A673 (cell line): ENCODE measurements at regions not wholly inside any gene's neighbourhood (a gene's known extent, or its start where the extent isn't known, plus 50 kb on each side); places are given as distances from the start of the nearest gene placed in this dataset.

ENCODE experiments used
- BruUV-seq: library from RNA; stranded (reverse); fragments of 400-500 nt; replicated peaks from 2 replicates; lab custom pipeline; 2021; lab: Mats Ljungman, UMichigan
- CTCF ChIA-PET: fragments of 300-600 bp; sonication (Branson Sonifier 250); formaldehyde crosslinking; loops from one replicate; lab custom pipeline; 2022; ENCODE audit warnings: antibody characterized with exemption; lab: Charles Lee
- POLR2A ChIA-PET: fragments of 300-600 bp; sonication (Branson Sonifier 250); formaldehyde crosslinking; loops from one replicate; lab custom pipeline; 2022; ENCODE audit warnings: antibody characterized with exemption; ENCODE audit not compliant: low non-redundant PET; lab: Charles Lee
- DNase-seq: peaks from one replicate; pipeline ENCODE4 v3.0.0-alpha.2; 2015; ENCODE audit warnings: low spot score
- H3K27ac ChIP-seq: fragments of 200-600 bp; sonication (generic); 2 replicates; pipeline ENCODE4 v1.5.1; 2016; ENCODE audit warnings: mixed run types, low read depth, mild to moderate bottlenecking, mixed read lengths, antibody characterized with exemption, low read length; ENCODE audit not compliant: poor library complexity, severe bottlenecking
- H3K27me3 ChIP-seq: fragments of 200-600 bp; sonication (generic); replicated peaks from 2 replicates; pipeline ENCODE4 v1.6.1; 2017; ENCODE audit warnings: mixed run types, low read depth, mild to moderate bottlenecking, mixed read lengths, antibody characterized with exemption, low read length; ENCODE audit not compliant: insufficient read depth, poor library complexity
- H3K36me3 ChIP-seq: fragments of 200-600 bp; sonication (generic); 2 replicates; pipeline ENCODE4 v1.6.1; 2016; ENCODE audit warnings: mixed run types, mild to moderate bottlenecking, mixed read lengths, antibody characterized with exemption, low read length; ENCODE audit not compliant: insufficient read depth, poor library complexity, severe bottlenecking
- H3K4me1 ChIP-seq: fragments of 200-600 bp; sonication (generic); 2 replicates; pipeline ENCODE4 v1.6.1; 2017; ENCODE audit warnings: mixed run types, mild to moderate bottlenecking, mixed read lengths, antibody characterized with exemption, low read length; ENCODE audit not compliant: insufficient read depth, poor library complexity, severe bottlenecking
- H3K4me3 ChIP-seq: fragments of 200-600 bp; sonication (generic); 2 replicates; pipeline ENCODE4 v1.5.1; 2016; ENCODE audit warnings: low read depth, mixed run types, mild to moderate bottlenecking, mixed read lengths, low read length; ENCODE audit not compliant: poor library complexity, severe bottlenecking
- H3K9me3 ChIP-seq: fragments of 200-600 bp; sonication (generic); 2 replicates; pipeline ENCODE4 v1.6.1; 2016; ENCODE audit warnings: mixed run types, low read depth, mild to moderate bottlenecking, mixed read lengths, antibody characterized with exemption, low read length; ENCODE audit not compliant: poor library complexity, severe bottlenecking
- CTCF ChIP-seq: fragments of 300-800, 200-600 bp; sonication (generic); conservative IDR thresholded peaks from 2 replicates; pipeline ENCODE4 v1.5.1; 2017; ENCODE audit warnings: low read depth, mild to moderate bottlenecking, antibody characterized with exemption, low read length, moderate library complexity, mixed read lengths
- EZH2 ChIP-seq: fragments of 200-600 bp; sonication (generic); IDR thresholded peaks from 2 replicates; pipeline ENCODE4 v1.6.1; 2017; ENCODE audit warnings: borderline replicate concordance, low read depth, mild to moderate bottlenecking, mixed read lengths, antibody characterized with exemption, low read length; ENCODE audit not compliant: poor library complexity, severe bottlenecking
- intact Hi-C: fragments of 100-400 bp; cut with micrococcal nuclease; formaldehyde crosslinking; loops from one replicate; pipeline ENCODE4 v1.10.0; 2022; ENCODE audit not compliant: unreplicated experiment

- intact Hi-C loops = no loop called here
- no peaks in the 10 kb centered on the region for H3K4me1 ChIP-seq
- POLR2A ChIA-PET = no interaction called here
- no peak overlapping the region for H3K4me3 ChIP-seq
- H3K27me3 ChIP-seq = no peaks in the 10 kb centered on the region
- H3K27ac ChIP-seq = no peak overlapping the region
- no TSS peak for BruUV-seq
- DNase-seq = no peak
- H3K36me3 ChIP-seq = no peaks in the 10 kb centered on the region
- no peaks in the 10 kb centered on the region for H3K9me3 ChIP-seq
- no peak for TF ChIP-seq CTCF
- no peak for TF ChIP-seq EZH2
- CTCF ChIA-PET = no interaction called here
Observed at GRCh38 chr11:127274328-127274676, 273.7 kb upstream of the KIRREL3 start.

- no TSS peak for BruUV-seq
- no peak overlapping the region for H3K4me3 ChIP-seq
- no peaks in the 10 kb centered on the region for H3K4me1 ChIP-seq
- intact Hi-C loops = no loop called here
- ChIA-PET POLR2A (no interaction called here), CTCF (no interaction called here)
- H3K9me3 ChIP-seq = no peaks in the 10 kb centered on the region
- H3K27ac ChIP-seq = no peak overlapping the region
- H3K27me3 ChIP-seq = no peaks in the 10 kb centered on the region
- DNase-seq = no peak
- H3K36me3 ChIP-seq = no peaks in the 10 kb centered on the region
- TF ChIP-seq CTCF (no peak), EZH2 (no peak)
Observed at GRCh38 chr11:127273593-127274327, 273.2 kb upstream of the KIRREL3 start.

- BruUV-seq = no TSS peak
- CTCF ChIA-PET = no interaction called here
Observed at GRCh38 chr11:127270851-127271250, 270.3 kb upstream of the KIRREL3 start.

More at GRCh38 chr11:127270851-127271250, 270.3 kb upstream of the KIRREL3 start:
- Histone ChIP-seq H3K4me1 (no peaks in the 10 kb centered on the region), H3K9me3 (no peaks in the 10 kb centered on the region), H3K27me3 (no peaks in the 10 kb centered on the region), H3K4me3 (no peak overlapping the region), H3K27ac (no peak overlapping the region), H3K36me3 (no peaks in the 10 kb centered on the region)
- no peak for DNase-seq
- POLR2A ChIA-PET = no interaction called here
- intact Hi-C loops = no loop called here
- TF ChIP-seq CTCF (no peak), EZH2 (no peak)
